ENCODE measurements at regions not wholly inside any gene's neighbourhood (a gene's known extent, or its start where the extent isn't known, plus 50 kb on each side); places are given as distances from the start of the nearest gene placed in this dataset.

GRCh38 chr3:23734481-23734880, 71.3 kb upstream of the UBE2E1 start:
- TF ChIP-seq CTCF (IDR thresholded peaks at IDR 0.05; ENCODE audit: extremely low read depth, low read depth, low read length): no peak
- Histone ChIP-seq H3K36me3 (ENCODE audit: insufficient read depth, low read length) (no peaks in the 10 kb centered on the region), H3K4me1 (ENCODE audit: insufficient read depth, low read length) (peaks cover 15% of the 10 kb centered on the region), H3K4me3 (ENCODE audit: insufficient read depth, low read length) (no peak overlapping the region), H2AFZ (ENCODE audit: low read length) (no peak overlapping the region), H3K27ac (ENCODE audit: low read depth, low read length) (no peak overlapping the region), H3K27me3 (ENCODE audit: insufficient read depth, low read length) (no peaks in the 10 kb centered on the region), H3K4me2 (ENCODE audit: insufficient read depth, low read length) (no peak overlapping the region), H3K9me3 (ENCODE audit: low read depth, low read length) (no peaks in the 10 kb centered on the region), H3K79me2 (ENCODE audit: insufficient read depth, low read length) (no peaks in the 10 kb centered on the region), H4K20me1 (ENCODE audit: insufficient read depth, low read length) (no peaks in the 10 kb centered on the region)
- no peak for DNase-seq (ENCODE audit: insufficient read length, low spot score, missing footprints)

GRCh38 chr3:23735062-23735461, 70.7 kb upstream of the UBE2E1 start:
- TF ChIP-seq CTCF (IDR thresholded peaks at IDR 0.05; ENCODE audit: extremely low read depth, low read depth, low read length): no peak
- Histone ChIP-seq H3K36me3 (ENCODE audit: insufficient read depth, low read length) (no peaks in the 10 kb centered on the region), H3K4me3 (ENCODE audit: insufficient read depth, low read length) (no peak overlapping the region), H3K9me3 (ENCODE audit: low read depth, low read length) (no peaks in the 10 kb centered on the region), H3K27ac (ENCODE audit: low read depth, low read length) (no peak overlapping the region), H4K20me1 (ENCODE audit: insufficient read depth, low read length) (no peaks in the 10 kb centered on the region), H3K27me3 (ENCODE audit: insufficient read depth, low read length) (no peaks in the 10 kb centered on the region), H3K4me2 (ENCODE audit: insufficient read depth, low read length) (no peak overlapping the region), H2AFZ (ENCODE audit: low read length) (no peak overlapping the region), H3K79me2 (ENCODE audit: insufficient read depth, low read length) (no peaks in the 10 kb centered on the region), H3K4me1 (ENCODE audit: insufficient read depth, low read length) (peaks cover 20% of the 10 kb centered on the region)
- no peak for DNase-seq (ENCODE audit: insufficient read length, low spot score, missing footprints)

GRCh38 chr3:23735535-23736326, 70.0 kb upstream of the UBE2E1 start:
- H3K79me2 ChIP-seq (ENCODE audit: insufficient read depth, low read length): no peaks in the 10 kb centered on the region
- peaks cover 27% of the 10 kb centered on the region for H3K4me1 ChIP-seq (ENCODE audit: insufficient read depth, low read length)
- H3K27ac ChIP-seq (ENCODE audit: low read depth, low read length): no peak overlapping the region
- TF ChIP-seq CTCF (IDR thresholded peaks at IDR 0.05; ENCODE audit: extremely low read depth, low read depth, low read length): no peak
- no peak overlapping the region for H2AFZ ChIP-seq (ENCODE audit: low read length)
- no peaks in the 10 kb centered on the region for H3K9me3 ChIP-seq (ENCODE audit: low read depth, low read length)
- H4K20me1 ChIP-seq (ENCODE audit: insufficient read depth, low read length): no peaks in the 10 kb centered on the region
- DNase-seq (ENCODE audit: insufficient read length, low spot score, missing footprints): no peak
- no peaks in the 10 kb centered on the region for H3K27me3 ChIP-seq (ENCODE audit: insufficient read depth, low read length)
- H3K36me3 ChIP-seq (ENCODE audit: insufficient read depth, low read length): no peaks in the 10 kb centered on the region
- no peak overlapping the region for H3K4me3 ChIP-seq (ENCODE audit: insufficient read depth, low read length)
- no peak overlapping the region for H3K4me2 ChIP-seq (ENCODE audit: insufficient read depth, low read length)

- H3K4me3 ChIP-seq (ENCODE audit: insufficient read depth, low read length): no peak overlapping the region
- H3K27me3 ChIP-seq (ENCODE audit: insufficient read depth, low read length): peaks cover 22% of the 10 kb centered on the region
- peaks cover 29% of the 10 kb centered on the region for H3K4me1 ChIP-seq (ENCODE audit: insufficient read depth, low read length)
- TF ChIP-seq CTCF (IDR thresholded peaks at IDR 0.05; ENCODE audit: extremely low read depth, low read depth, low read length): no peak
- H3K9me3 ChIP-seq (ENCODE audit: low read depth, low read length): no peaks in the 10 kb centered on the region
- H3K36me3 ChIP-seq (ENCODE audit: insufficient read depth, low read length): no peaks in the 10 kb centered on the region
- DNase-seq (ENCODE audit: insufficient read length, low spot score, missing footprints): no peak
- H3K79me2 ChIP-seq (ENCODE audit: insufficient read depth, low read length): no peaks in the 10 kb centered on the region
- no peak overlapping the region for H3K27ac ChIP-seq (ENCODE audit: low read depth, low read length)
- no peak overlapping the region for H2AFZ ChIP-seq (ENCODE audit: low read length)
- no peak overlapping the region for H3K4me2 ChIP-seq (ENCODE audit: insufficient read depth, low read length)
- no peaks in the 10 kb centered on the region for H4K20me1 ChIP-seq (ENCODE audit: insufficient read depth, low read length)
Measured at GRCh38 chr3:23738944-23739343, 66.8 kb upstream of the UBE2E1 start.

All from osteoblast (primary cell).